ENCODE measurements at regions not wholly inside any gene's neighbourhood (a gene's known extent, or its start where the extent isn't known, plus 50 kb on each side); places are given as distances from the start of the nearest gene placed in this dataset.
A peak's percentile ranks its signal among the peaks of the same experiment; 100 is the strongest.
"Not testable (repeated sequence)": the region's sequence is repeated elsewhere in the genome, so short reads cannot be mapped to it uniquely, and the experiment has no call there.

- DNase-seq = no peak
Observed at GRCh38 chr3:89628856-89629670, 521.6 kb downstream of the EPHA3 start.

- no peak for DNase-seq
Observed at GRCh38 chr3:89635137-89635536, 527.7 kb downstream of the EPHA3 start.

- DNase-seq = no peak
Observed at GRCh38 chr3:89644716-89645115, 537.3 kb downstream of the EPHA3 start.

GRCh38 chr3:89649431-89649830, 542.0 kb downstream of the EPHA3 start:
- DNase-seq = no peak

GRCh38 chr3:89654031-89654430, 546.6 kb downstream of the EPHA3 start:
- DNase-seq = no peak

GRCh38 chr3:89656388-89656787, 549.0 kb downstream of the EPHA3 start:
- DNase-seq = no peak

GRCh38 chr3:89679686-89680085, 572.3 kb downstream of the EPHA3 start:
- no peak for DNase-seq

- no peak for DNase-seq
Observed at GRCh38 chr3:89682556-89682955, 575.1 kb downstream of the EPHA3 start.

GRCh38 chr3:89685731-89686130, 578.3 kb downstream of the EPHA3 start:
- peak; percentile 38 for DNase-seq

- DNase-seq = no peak
Observed at GRCh38 chr3:89690646-89691045, 583.2 kb downstream of the EPHA3 start.

GRCh38 chr3:89692601-89693000, 585.2 kb downstream of the EPHA3 start:
- DNase-seq = no peak

GRCh38 chr3:89697321-89697916, 590.0 kb downstream of the EPHA3 start:
- no peak for DNase-seq

GRCh38 chr3:89698208-89698830, 590.9 kb downstream of the EPHA3 start:
- DNase-seq = no peak

- DNase-seq = no peak
Observed at GRCh38 chr3:89699229-89699628, 591.8 kb downstream of the EPHA3 start.

GRCh38 chr3:89699771-89700170, 592.4 kb downstream of the EPHA3 start:
- DNase-seq = no peak

GRCh38 chr3:89702404-89702803, 595.0 kb downstream of the EPHA3 start:
- no peak for DNase-seq

GRCh38 chr3:89713196-89713595, 605.8 kb downstream of the EPHA3 start:
- no peak for DNase-seq

GRCh38 chr3:89714237-89714636, 606.8 kb downstream of the EPHA3 start:
- DNase-seq = no peak

GRCh38 chr3:89740080-89740880, 632.9 kb downstream of the EPHA3 start:
- no peak for DNase-seq

GRCh38 chr3:89740881-89741177, 633.4 kb downstream of the EPHA3 start:
- no peak for DNase-seq

GRCh38 chr3:89742546-89742945, 635.1 kb downstream of the EPHA3 start:
- DNase-seq = no peak

- DNase-seq = not testable (repeated sequence)
Observed at GRCh38 chr3:89747541-89748278, 640.3 kb downstream of the EPHA3 start.

GRCh38 chr3:89762405-89762804, 655.0 kb downstream of the EPHA3 start:
- no peak for DNase-seq
